ENCODE measurements at regions not wholly inside any gene's neighbourhood (a gene's known extent, or its start where the extent isn't known, plus 50 kb on each side); places are given as distances from the start of the nearest gene placed in this dataset.
A peak's percentile ranks its signal among the peaks of the same experiment; 100 is the strongest.

DNA sequence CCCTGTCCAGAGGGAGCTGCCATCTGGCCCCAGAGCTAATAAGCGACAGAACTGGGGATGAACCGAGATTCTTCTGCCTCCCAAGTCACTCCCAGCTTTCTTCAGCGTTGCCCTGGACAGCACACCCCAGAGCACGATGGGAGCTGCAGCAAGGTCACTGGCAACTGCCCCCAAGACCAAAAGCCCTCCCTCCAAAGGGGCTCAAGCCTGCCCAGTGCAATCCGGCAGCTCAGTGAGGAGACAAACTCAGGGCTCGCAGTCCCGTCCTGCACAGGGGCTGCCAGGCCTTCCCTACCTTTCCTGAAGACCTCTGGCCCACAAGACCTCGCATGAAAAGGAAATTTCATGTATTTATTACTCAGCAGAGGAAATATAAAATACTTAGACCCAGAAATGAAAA, 174.8 kb downstream of the BCOR start:
- intact Hi-C loops (cut with micrococcal nuclease) (no loop called here), in situ Hi-C loops (cut with MboI; ENCODE audit: low sequenced_read_pairs) (no loop called here), dilution Hi-C loops (cut with HindIII; ENCODE audit: low sequenced_read_pairs, unreplicated experiment) (no loop called here)
- no peaks in the 10 kb centered on the region for H3K4me1 ChIP-seq (ENCODE audit: control insufficient read depth, insufficient read depth, low read length)
- H2AFZ ChIP-seq (replicated peaks; ENCODE audit: low read length, poor library complexity) = peak overlapping the region; percentile 46
- H3K18ac ChIP-seq (ENCODE audit: low read depth, low read length) = no peak overlapping the region
- H3K4me2 ChIP-seq (ENCODE audit: low read depth, low read length) = no peak overlapping the region
- WGBS, 2 experiments (ENCODE audit: extremely low coverage in 2 of 2, insufficient read length in 1 of 2) = no CpG with 5 or more reads among the region's 8 CpGs
- TF ChIP-seq, protein P1, sequence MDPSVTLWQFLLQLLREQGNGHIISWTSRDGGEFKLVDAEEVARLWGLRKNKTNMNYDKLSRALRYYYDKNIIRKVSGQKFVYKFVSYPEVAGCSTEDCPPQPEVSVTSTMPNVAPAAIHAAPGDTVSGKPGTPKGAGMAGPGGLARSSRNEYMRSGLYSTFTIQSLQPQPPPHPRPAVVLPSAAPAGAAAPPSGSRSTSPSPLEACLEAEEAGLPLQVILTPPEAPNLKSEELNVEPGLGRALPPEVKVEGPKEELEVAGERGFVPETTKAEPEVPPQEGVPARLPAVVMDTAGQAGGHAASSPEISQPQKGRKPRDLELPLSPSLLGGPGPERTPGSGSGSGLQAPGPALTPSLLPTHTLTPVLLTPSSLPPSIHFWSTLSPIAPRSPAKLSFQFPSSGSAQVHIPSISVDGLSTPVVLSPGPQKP (IDR thresholded peaks at IDR 0.05; ENCODE audit: borderline replicate concordance, low read depth, low read length) = no peak
- no peak for TF ChIP-seq FOS (IDR thresholded peaks at IDR 0.05; ENCODE audit: low read depth, low read length)
- TF ChIP-seq, protein P2, sequence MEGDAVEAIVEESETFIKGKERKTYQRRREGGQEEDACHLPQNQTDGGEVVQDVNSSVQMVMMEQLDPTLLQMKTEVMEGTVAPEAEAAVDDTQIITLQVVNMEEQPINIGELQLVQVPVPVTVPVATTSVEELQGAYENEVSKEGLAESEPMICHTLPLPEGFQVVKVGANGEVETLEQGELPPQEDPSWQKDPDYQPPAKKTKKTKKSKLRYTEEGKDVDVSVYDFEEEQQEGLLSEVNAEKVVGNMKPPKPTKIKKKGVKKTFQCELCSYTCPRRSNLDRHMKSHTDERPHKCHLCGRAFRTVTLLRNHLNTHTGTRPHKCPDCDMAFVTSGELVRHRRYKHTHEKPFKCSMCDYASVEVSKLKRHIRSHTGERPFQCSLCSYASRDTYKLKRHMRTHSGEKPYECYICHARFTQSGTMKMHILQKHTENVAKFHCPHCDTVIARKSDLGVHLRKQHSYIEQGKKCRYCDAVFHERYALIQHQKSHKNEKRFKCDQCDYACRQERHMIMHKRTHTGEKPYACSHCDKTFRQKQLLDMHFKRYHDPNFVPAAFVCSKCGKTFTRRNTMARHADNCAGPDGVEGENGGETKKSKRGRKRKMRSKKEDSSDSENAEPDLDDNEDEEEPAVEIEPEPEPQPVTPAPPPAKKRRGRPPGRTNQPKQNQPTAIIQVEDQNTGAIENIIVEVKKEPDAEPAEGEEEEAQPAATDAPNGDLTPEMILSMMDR (conservative IDR thresholded peaks at IDR 0.05; ENCODE audit: low read depth, low read length) = no peak
- TF ChIP-seq RAD21 (IDR thresholded peaks at IDR 0.05; ENCODE audit: low read length) = no peak
- TF ChIP-seq CEBPB (IDR thresholded peaks at IDR 0.05; ENCODE audit: low read depth, low read length) = no peak
- TF ChIP-seq MAZ (IDR thresholded peaks at IDR 0.05; ENCODE audit: borderline replicate concordance, low read depth, low read length) = no peak
- TF ChIP-seq BHLHE40 (IDR thresholded peaks at IDR 0.05; ENCODE audit: low read depth, low read length) = no peak
- TF ChIP-seq RFX5 (IDR thresholded peaks at IDR 0.05; ENCODE audit: low read depth, low read length) = no peak
- TF ChIP-seq, protein P3, sequence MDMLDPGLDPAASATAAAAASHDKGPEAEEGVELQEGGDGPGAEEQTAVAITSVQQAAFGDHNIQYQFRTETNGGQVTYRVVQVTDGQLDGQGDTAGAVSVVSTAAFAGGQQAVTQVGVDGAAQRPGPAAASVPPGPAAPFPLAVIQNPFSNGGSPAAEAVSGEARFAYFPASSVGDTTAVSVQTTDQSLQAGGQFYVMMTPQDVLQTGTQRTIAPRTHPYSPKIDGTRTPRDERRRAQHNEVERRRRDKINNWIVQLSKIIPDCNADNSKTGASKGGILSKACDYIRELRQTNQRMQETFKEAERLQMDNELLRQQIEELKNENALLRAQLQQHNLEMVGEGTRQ (IDR thresholded peaks at IDR 0.05; ENCODE audit: low read depth, low read length) = no peak
- no peak for TF ChIP-seq MXI1 (IDR thresholded peaks at IDR 0.05; ENCODE audit: borderline replicate concordance, low read depth, low read length)
- TF ChIP-seq SMC3 (IDR thresholded peaks at IDR 0.05; ENCODE audit: low read depth, low read length) = no peak
- no peak for TF ChIP-seq POLR2A (IDR thresholded peaks at IDR 0.05; ENCODE audit: low read depth, low read length)
- no peak for TF ChIP-seq RCOR1 (IDR thresholded peaks at IDR 0.05; ENCODE audit: insufficient replicate concordance, low read length)
- no peak for TF ChIP-seq NFE2L2 (IDR thresholded peaks at IDR 0.05; ENCODE audit: low read depth, low read length)
- no peak overlapping the region for H2BK15ac ChIP-seq (ENCODE audit: low read depth, low read length)
- no peak overlapping the region for H4K8ac ChIP-seq (ENCODE audit: low read depth in 2 of 2, low read length in 2 of 2)
- no peak overlapping the region for H2BK120ac ChIP-seq (ENCODE audit: low read depth, low read length)
- H3K23ac ChIP-seq (ENCODE audit: low read depth, low read length) = no peak overlapping the region
- H3K4ac ChIP-seq (ENCODE audit: low read depth, low read length) = no peak overlapping the region
- no TSS peak for BruUV-seq (replicated peaks)
- ChIA-PET CTCF (no interaction called here), POLR2A (ENCODE audit: unreplicated experiment) (no interaction called here)
- ATAC-seq (ENCODE audit: low read depth) (no peak), DNase-seq (no peak)
- no peak overlapping the region for H2AK5ac ChIP-seq (ENCODE audit: low read depth, low read length)
- no peak overlapping the region for H3K56ac ChIP-seq (ENCODE audit: extremely low read depth, insufficient read depth, low read length)
- no peaks in the 10 kb centered on the region for H3K9me1 ChIP-seq (ENCODE audit: insufficient read depth, low read length)
- no peak overlapping the region for H2BK5ac ChIP-seq (ENCODE audit: low read depth, low read length, poor library complexity, severe bottlenecking)
- H4K20me1 ChIP-seq (ENCODE audit: insufficient read depth, low read length) = no peaks in the 10 kb centered on the region
- H3K27me3 ChIP-seq (ENCODE audit: control insufficient read depth, insufficient read depth, low read length) = peaks cover 31% of the 10 kb centered on the region
- H3K27ac ChIP-seq (ENCODE audit: insufficient read depth, low read length) = no peak overlapping the region
- H2BK20ac ChIP-seq (ENCODE audit: low read depth, low read length) = no peak overlapping the region
- H3K4me3 ChIP-seq (ENCODE audit: insufficient read depth, low read depth, low read length) = no peak overlapping the region
- H4K5ac ChIP-seq (ENCODE audit: low read depth, low read length) = no peak overlapping the region
- H4K91ac ChIP-seq (ENCODE audit: insufficient read depth, low read depth, low read length) = no peak overlapping the region
- no peaks in the 10 kb centered on the region for H3K9me3 ChIP-seq (ENCODE audit: control insufficient read depth, insufficient read depth, low read length)
- no peaks in the 10 kb centered on the region for H3K79me1 ChIP-seq (ENCODE audit: low read depth in 1 of 2, low read length in 2 of 2)
- H3K36me3 ChIP-seq (ENCODE audit: control insufficient read depth, insufficient read depth, low read length) = no peaks in the 10 kb centered on the region
- no peak overlapping the region for H2AK9ac ChIP-seq (replicated peaks; ENCODE audit: low read depth, low read length, poor library complexity)
- no peak overlapping the region for H3K14ac ChIP-seq (replicated peaks; ENCODE audit: low read depth, low read length)
- no peak overlapping the region for H3K9ac ChIP-seq (ENCODE audit: low read depth, low read length)

Measured in IMR-90 (cell line).